Endothelial cell of umbilical vein (primary cell): ENCODE measurements at regions not wholly inside any gene's neighbourhood (a gene's known extent, or its start where the extent isn't known, plus 50 kb on each side); places are given as distances from the start of the nearest gene placed in this dataset.

ENCODE experiments used
- BruUV-seq: library from RNA; stranded (reverse); fragments of 400-500 nt; replicated peaks from 2 replicates; lab custom pipeline; 2021; lab: Mats Ljungman, UMichigan
- CTCF ChIA-PET: fragments of 300-600, 350-600 bp; sonication (Branson Sonifier 250); formaldehyde crosslinking; loops from one replicate; lab custom pipeline; 2021; ENCODE audit warnings: antibody characterized with exemption, inconsistent platforms; lab: Charles Lee
- POLR2A ChIA-PET: fragments of 300-600, 350-600 bp; sonication (Branson Sonifier 250); formaldehyde crosslinking; loops from one replicate; lab custom pipeline; 2021; ENCODE audit warnings: antibody characterized with exemption, inconsistent platforms; lab: Charles Lee
- DNase-seq: peaks from one replicate; pipeline ENCODE4 v3.0.0-alpha.2; 2011; ENCODE audit warnings: low read depth, low spot score
- FAIRE-seq: peaks from 2 replicates; lab custom pipeline; 2011; peaks lifted over from hg19 to GRCh38; lab: Jason Lieb, UNC
- H2AFZ ChIP-seq: 2 replicates; pipeline ENCODE4 v1.6.0; 2012; ENCODE audit warnings: low read depth, low read length, control low read depth, inconsistent platforms
- H3K27ac ChIP-seq: 2 replicates; pipeline ENCODE4 v1.5.1; 2011; ENCODE audit warnings: low read depth, mild to moderate bottlenecking, control low read depth, low read length, moderate library complexity; ENCODE audit not compliant: insufficient read depth
- H3K27me3 ChIP-seq, 2 experiments: 2 replicates each; pipeline versions ENCODE4 v1.6.0 to v1.6.1; 2011; ENCODE audit warnings: low read length in 2 of 2, mixed read lengths in 1 of 2; ENCODE audit not compliant: control insufficient read depth in 2 of 2, insufficient read depth in 2 of 2
- H3K36me3 ChIP-seq, 2 experiments: 2 replicates in 1 of 2; 3 replicates in 1 of 2; pipeline ENCODE4 v1.5.1; 2011; ENCODE audit warnings: low read length in 2 of 2, mild to moderate bottlenecking in 1 of 2, moderate library complexity in 1 of 2; ENCODE audit not compliant: control insufficient read depth in 2 of 2, insufficient read depth in 2 of 2; ENCODE audit errors: extremely low read depth in 1 of 2
- H3K4me1 ChIP-seq: 3 replicates; pipeline ENCODE4 v1.5.1; 2011; ENCODE audit warnings: mild to moderate bottlenecking, low read length; ENCODE audit not compliant: control insufficient read depth, insufficient read depth; ENCODE audit errors: extremely low read depth
- H3K4me2 ChIP-seq: 2 replicates; pipeline ENCODE4 v1.6.1; 2011; ENCODE audit warnings: low read length, control low read depth, mixed read lengths; ENCODE audit not compliant: insufficient read depth
- H3K4me3 ChIP-seq, 3 experiments: fragments of 200-600 bp in 1 of 3; sonication (generic), shearing (Covaris generic) in 1 of 3; replicated peaks in 1 of 3; 2 replicates each; pipeline ENCODE4 v1.5.1; 2011 to 2016; ENCODE audit warnings: control low read depth in 3 of 3, low read length in 3 of 3, mild to moderate bottlenecking in 2 of 3, inconsistent platforms in 1 of 3, low read depth in 1 of 3, moderate library complexity in 1 of 3; ENCODE audit not compliant: insufficient read depth in 1 of 3
- H3K79me2 ChIP-seq: 2 replicates; pipeline ENCODE4 v1.6.0; 2012; ENCODE audit warnings: low read length, inconsistent platforms; ENCODE audit not compliant: control insufficient read depth, insufficient read depth
- H3K9ac ChIP-seq: replicated peaks from 2 replicates; pipeline ENCODE3; 2011; ENCODE audit warnings: low read length, control low read depth; ENCODE audit not compliant: insufficient read depth; ENCODE audit errors: extremely low read depth
- H3K9me1 ChIP-seq: replicated peaks from 3 replicates; pipeline ENCODE4 v1.6.0; 2011; ENCODE audit warnings: mild to moderate bottlenecking, low read length; ENCODE audit not compliant: control insufficient read depth, insufficient read depth; ENCODE audit errors: extremely low read depth
- H3K9me3 ChIP-seq: replicated peaks from 2 replicates; pipeline ENCODE4 v1.5.1; 2012; ENCODE audit warnings: low read length, inconsistent platforms; ENCODE audit not compliant: control insufficient read depth, insufficient read depth
- H4K20me1 ChIP-seq: replicated peaks from 2 replicates; pipeline ENCODE3; 2011; ENCODE audit warnings: mild to moderate bottlenecking, low read length; ENCODE audit not compliant: control insufficient read depth, insufficient read depth; ENCODE audit errors: extremely low read depth
- EZH2 ChIP-seq: IDR thresholded peaks from 2 replicates; pipeline ENCODE4 v1.6.1; 2012; ENCODE audit warnings: borderline replicate concordance, low read depth, mild to moderate bottlenecking, moderate library complexity, low read length, inconsistent platforms; ENCODE audit not compliant: severe bottlenecking
- FOS ChIP-seq: IDR thresholded peaks from 2 replicates; pipeline ENCODE4 v1.6.1; 2011; ENCODE audit warnings: mild to moderate bottlenecking, low read length, moderate library complexity, borderline replicate concordance; ENCODE audit not compliant: insufficient read depth
- GATA2 ChIP-seq: IDR thresholded peaks from 2 replicates; pipeline ENCODE4 v1.7.0; 2011; ENCODE audit warnings: low read depth, mild to moderate bottlenecking, moderate library complexity, mixed read lengths, low read length; ENCODE audit not compliant: insufficient read length, insufficient read depth
- JUN ChIP-seq: IDR thresholded peaks from 2 replicates; pipeline ENCODE4 v1.6.1; 2011; ENCODE audit warnings: borderline replicate concordance, low read depth; ENCODE audit not compliant: insufficient read length, insufficient read depth
- MYC ChIP-seq: IDR thresholded peaks from one replicate; pipeline ENCODE4 v1.6.1; 2011; ENCODE audit warnings: mild to moderate bottlenecking, low read depth, low read length
- POLR2A ChIP-seq: IDR thresholded peaks from 2 replicates; pipeline ENCODE4 v1.6.1; 2012; ENCODE audit warnings: low read depth, mild to moderate bottlenecking, control low read depth, low read length
- POLR2AphosphoS5 ChIP-seq: IDR thresholded peaks from 2 replicates; pipeline ENCODE4 v1.6.1; 2012; ENCODE audit warnings: low read depth, mild to moderate bottlenecking, control low read depth, low read length, moderate library complexity; ENCODE audit not compliant: insufficient read depth
- dilution Hi-C: fragments of 300-500 bp; cut with MboI; formaldehyde crosslinking; loops from one replicate; pipeline ENCODE4 v1.15.0; 2019; ENCODE audit warnings: low sequenced_read_pairs; ENCODE audit not compliant: extremely low pct_ligation_motif_present
- intact Hi-C: fragments of 100-400 bp; cut with micrococcal nuclease; formaldehyde crosslinking; loops from one replicate; pipeline ENCODE4 v1.10.0; 2022
- TF ChIP-seq, protein P1 (sequence below): IDR thresholded peaks from 2 replicates; pipeline ENCODE4 v1.6.1; 2011; ENCODE audit not compliant: insufficient read depth, insufficient read length
- TF ChIP-seq, protein P2 (sequence below), 2 donors: IDR thresholded peaks; 1 replicate in 1 of 2; 2 replicates in 1 of 2; pipeline ENCODE4 v1.5.1; 2011; ENCODE audit warnings: low read length in 2 of 2, mild to moderate bottlenecking in 2 of 2, moderate library complexity in 2 of 2, control low read depth in 1 of 2, inconsistent platforms in 1 of 2, low read depth in 1 of 2; ENCODE audit not compliant: insufficient read depth in 1 of 2; ENCODE audit errors: extremely low read depth in 1 of 2

DNA sequence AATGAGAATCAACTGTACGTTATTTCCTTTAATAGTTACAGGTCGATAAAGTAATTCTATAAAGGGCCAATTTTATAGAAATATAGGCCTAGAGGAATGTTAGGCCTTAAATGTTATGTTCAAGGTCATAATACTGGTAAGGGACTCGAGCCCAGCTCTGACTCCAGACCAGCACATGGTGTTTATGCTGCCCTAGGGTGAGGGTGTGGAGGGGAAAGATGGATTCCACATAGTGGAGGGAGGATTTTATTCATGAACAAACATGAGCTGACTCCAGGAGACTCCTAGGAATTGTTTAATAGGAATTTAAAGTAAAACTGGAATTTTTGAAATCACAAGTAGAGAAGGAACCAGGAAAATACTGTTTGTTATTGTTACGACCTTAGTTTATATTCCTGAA lies 139.9 kb downstream of the LACC1 start:
- FAIRE-seq (no peak), DNase-seq (no peak)
- Histone ChIP-seq H4K20me1 (no peaks in the 10 kb centered on the region), H3K36me3 (no peaks in the 10 kb centered on the region), H3K9me3 (no peaks in the 10 kb centered on the region), H3K4me1 (no peaks in the 10 kb centered on the region), H2AFZ (no peak overlapping the region), H3K9me1 (no peaks in the 10 kb centered on the region), H3K27ac (no peak overlapping the region), H3K4me3 (no peak overlapping the region), H3K9ac (no peak overlapping the region), H3K79me2 (no peaks in the 10 kb centered on the region), H3K27me3 (peaks cover 0 to 2% of the 10 kb centered on the region in 2 experiments), H3K4me2 (no peak overlapping the region)
- BruUV-seq = no TSS peak
- intact Hi-C loops (no loop called here), dilution Hi-C loops (no loop called here)
- ChIA-PET CTCF (no interaction called here), POLR2A (no interaction called here)
- TF ChIP-seq POLR2A (no peak), FOS (no peak)

DNA sequence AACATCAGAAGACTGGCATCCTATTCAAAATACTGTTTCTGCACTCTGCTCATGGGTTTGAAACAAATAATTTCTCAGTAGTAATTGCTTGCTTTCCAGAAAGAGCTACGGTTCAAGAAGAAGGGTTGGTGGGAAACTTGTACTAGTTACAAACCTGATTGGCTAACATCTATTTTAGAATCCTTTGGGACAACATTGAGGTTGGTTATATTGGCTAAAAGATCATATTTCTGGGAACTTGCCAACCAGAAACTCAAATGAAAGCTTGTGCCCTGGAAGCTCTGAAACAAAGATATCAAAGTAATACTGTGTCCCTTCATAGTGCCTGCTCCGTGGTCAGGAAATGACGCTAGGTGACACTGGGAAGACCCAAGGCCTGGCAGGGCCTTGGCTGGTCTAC lies 141.7 kb downstream of the LACC1 start:
- Histone ChIP-seq H2AFZ (no peak overlapping the region), H3K36me3 (no peaks in the 10 kb centered on the region), H3K4me1 (no peaks in the 10 kb centered on the region), H3K9ac (no peak overlapping the region), H3K4me3 (no peak overlapping the region), H4K20me1 (no peaks in the 10 kb centered on the region), H3K9me1 (no peaks in the 10 kb centered on the region), H3K4me2 (no peak overlapping the region), H3K79me2 (no peaks in the 10 kb centered on the region), H3K9me3 (no peaks in the 10 kb centered on the region), H3K27me3 (peaks cover 0 to 2% of the 10 kb centered on the region in 2 experiments), H3K27ac (no peak overlapping the region)
- intact Hi-C loops (no loop called here), dilution Hi-C loops (no loop called here)
- DNase-seq (no peak), FAIRE-seq (no peak)
- ChIA-PET CTCF (interaction anchor here (0.6 kb wide), 1 partner anchor 1197 kb away, joined by 3 read pairs; no protein-coding TSS in a partner anchor), POLR2A (no interaction called here)
- TF ChIP-seq, protein P1, sequence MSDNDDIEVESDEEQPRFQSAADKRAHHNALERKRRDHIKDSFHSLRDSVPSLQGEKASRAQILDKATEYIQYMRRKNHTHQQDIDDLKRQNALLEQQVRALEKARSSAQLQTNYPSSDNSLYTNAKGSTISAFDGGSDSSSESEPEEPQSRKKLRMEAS = no peak
- TF ChIP-seq EZH2 (no peak), MYC (no peak), JUN (no peak), POLR2A (no peak), GATA2 (no peak), POLR2AphosphoS5 (no peak), FOS (no peak)
- TF ChIP-seq, protein P2, sequence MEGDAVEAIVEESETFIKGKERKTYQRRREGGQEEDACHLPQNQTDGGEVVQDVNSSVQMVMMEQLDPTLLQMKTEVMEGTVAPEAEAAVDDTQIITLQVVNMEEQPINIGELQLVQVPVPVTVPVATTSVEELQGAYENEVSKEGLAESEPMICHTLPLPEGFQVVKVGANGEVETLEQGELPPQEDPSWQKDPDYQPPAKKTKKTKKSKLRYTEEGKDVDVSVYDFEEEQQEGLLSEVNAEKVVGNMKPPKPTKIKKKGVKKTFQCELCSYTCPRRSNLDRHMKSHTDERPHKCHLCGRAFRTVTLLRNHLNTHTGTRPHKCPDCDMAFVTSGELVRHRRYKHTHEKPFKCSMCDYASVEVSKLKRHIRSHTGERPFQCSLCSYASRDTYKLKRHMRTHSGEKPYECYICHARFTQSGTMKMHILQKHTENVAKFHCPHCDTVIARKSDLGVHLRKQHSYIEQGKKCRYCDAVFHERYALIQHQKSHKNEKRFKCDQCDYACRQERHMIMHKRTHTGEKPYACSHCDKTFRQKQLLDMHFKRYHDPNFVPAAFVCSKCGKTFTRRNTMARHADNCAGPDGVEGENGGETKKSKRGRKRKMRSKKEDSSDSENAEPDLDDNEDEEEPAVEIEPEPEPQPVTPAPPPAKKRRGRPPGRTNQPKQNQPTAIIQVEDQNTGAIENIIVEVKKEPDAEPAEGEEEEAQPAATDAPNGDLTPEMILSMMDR (IDR thresholded peaks at IDR 0.05; ENCODE audit: extremely low read depth in 1 of 2, insufficient read depth in 1 of 2, low read depth in 1 of 2, low read length in 2 of 2) = no peak
- BruUV-seq = no TSS peak
